ENCODE measurements at regions not wholly inside any gene's neighbourhood (a gene's known extent, or its start where the extent isn't known, plus 50 kb on each side); places are given as distances from the start of the nearest gene placed in this dataset.

DNA sequence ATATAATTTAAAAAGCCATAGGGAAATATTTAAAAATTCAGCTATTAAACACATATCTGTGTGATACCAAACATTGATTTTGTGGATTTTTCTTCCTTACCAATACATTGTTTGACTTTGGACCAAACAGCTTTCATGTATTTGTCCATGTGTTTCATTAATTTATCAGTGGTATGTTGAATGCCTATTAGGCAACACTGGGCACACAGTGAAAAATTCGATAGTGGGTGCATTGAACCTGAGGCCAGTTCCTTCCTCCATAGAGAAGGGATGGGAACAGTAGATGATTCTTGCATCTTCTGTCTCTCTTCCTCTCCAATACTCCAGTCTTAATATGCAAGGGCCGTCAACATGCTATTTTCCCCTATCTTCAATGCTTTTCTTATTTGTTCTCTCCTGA lies 110.2 kb upstream of the NR3C1 start:
- H3K9ac ChIP-seq (ENCODE audit: insufficient read depth in 1 of 2, low read depth in 2 of 2, low read length in 2 of 2), result no peak overlapping the region
- BruUV-seq (replicated peaks), result no TSS peak
- FAIRE-seq (no peak), ATAC-seq (no peak), DNase-seq (ENCODE audit: extremely low read depth in 1 of 4, low spot score in 3 of 4) (no peak)
- CTCF ChIA-PET (ENCODE audit: low intra/inter-chr PET ratio), result no interaction called here
- no peaks in the 10 kb centered on the region for H3K27me3 ChIP-seq (ENCODE audit: control insufficient read depth in 2 of 2, insufficient read depth in 2 of 2, low read length in 2 of 2)
- no peak overlapping the region for H3K4me2 ChIP-seq (ENCODE audit: insufficient read depth, low read length)
- H3K27ac ChIP-seq (ENCODE audit: extremely low read depth, low read depth, low read length), result no peak overlapping the region
- in situ Hi-C loops (cut with MboI), result no loop called here
- no peak overlapping the region for H3K4me3 ChIP-seq
- H3K4me1 ChIP-seq (replicated peaks in 1 of 2; ENCODE audit: control insufficient read depth in 2 of 2, insufficient read depth in 2 of 2, low read length in 2 of 2), result no peaks in the 10 kb centered on the region
- H3K9me1 ChIP-seq (ENCODE audit: control insufficient read depth, insufficient read depth, low read length), result no peaks in the 10 kb centered on the region
- WGBS (ENCODE audit: insufficient coverage, low coverage, missing lambda C conversion rate), result 0% methylated on average over 2 of the region's 2 CpGs
- H3K79me2 ChIP-seq (ENCODE audit: control insufficient read depth, insufficient read depth, low read length), result no peaks in the 10 kb centered on the region
- POLR2A ChIA-PET, result interaction anchor here (1.4 kb wide), 1 partner anchor 12 kb away, joined by 4 read pairs; no protein-coding TSS in a partner anchor
- H2AFZ ChIP-seq (ENCODE audit: low read depth, low read length), result no peak overlapping the region
- no peaks in the 10 kb centered on the region for H3K9me3 ChIP-seq (replicated peaks; ENCODE audit: control insufficient read depth, insufficient read depth, low read depth, low read length)
- intact Hi-C loops (cut with micrococcal nuclease), result no loop called here
- no peaks in the 10 kb centered on the region for H3K36me3 ChIP-seq (ENCODE audit: control insufficient read depth, insufficient read depth, low read length)
- no peaks in the 10 kb centered on the region for H4K20me1 ChIP-seq (replicated peaks; ENCODE audit: control insufficient read depth, insufficient read depth, low read length)
- TF ChIP-seq GTF3C2 (IDR thresholded peaks at IDR 0.05; ENCODE audit: borderline replicate concordance, extremely low read depth, insufficient read length) (no peak), LCOR (CRISPR knock-in tag; IDR thresholded peaks at IDR 0.05) (no peak), TSHZ1 (CRISPR knock-in tag; IDR thresholded peaks at IDR 0.05) (no peak), ZNF785 (CRISPR knock-in tag; IDR thresholded peaks at IDR 0.05) (no peak), CBFA2T2 (conservative IDR thresholded peaks at IDR 0.05) (no peak), ZNF551 (CRISPR knock-in tag; IDR thresholded peaks at IDR 0.05) (no peak), HEY1 (CRISPR knock-in tag; IDR thresholded peaks at IDR 0.05; ENCODE audit: borderline replicate concordance) (no peak), CHD4 (IDR thresholded peaks at IDR 0.05; ENCODE audit: insufficient read depth, insufficient replicate concordance, low read depth, low read length, poor library complexity, severe bottlenecking) (no peak), NCOA6 (IDR thresholded peaks at IDR 0.05) (no peak), KLF16 (IDR thresholded peaks at IDR 0.05) (no peak), SMARCC2 (IDR thresholded peaks at IDR 0.05; ENCODE audit: low read depth) (no peak)
- TF ChIP-seq, protein P1, sequence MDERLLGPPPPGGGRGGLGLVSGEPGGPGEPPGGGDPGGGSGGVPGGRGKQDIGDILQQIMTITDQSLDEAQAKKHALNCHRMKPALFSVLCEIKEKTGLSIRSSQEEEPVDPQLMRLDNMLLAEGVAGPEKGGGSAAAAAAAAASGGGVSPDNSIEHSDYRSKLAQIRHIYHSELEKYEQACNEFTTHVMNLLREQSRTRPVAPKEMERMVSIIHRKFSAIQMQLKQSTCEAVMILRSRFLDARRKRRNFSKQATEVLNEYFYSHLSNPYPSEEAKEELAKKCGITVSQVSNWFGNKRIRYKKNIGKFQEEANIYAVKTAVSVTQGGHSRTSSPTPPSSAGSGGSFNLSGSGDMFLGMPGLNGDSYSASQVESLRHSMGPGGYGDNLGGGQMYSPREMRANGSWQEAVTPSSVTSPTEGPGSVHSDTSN (CRISPR knock-in tag; IDR thresholded peaks at IDR 0.05; ENCODE audit: low read depth), result no peak
- TF ChIP-seq, protein P1 (tag; conservative IDR thresholded peaks at IDR 0.05; ENCODE audit: low read depth), result no peak
- TF ChIP-seq, protein P2, sequence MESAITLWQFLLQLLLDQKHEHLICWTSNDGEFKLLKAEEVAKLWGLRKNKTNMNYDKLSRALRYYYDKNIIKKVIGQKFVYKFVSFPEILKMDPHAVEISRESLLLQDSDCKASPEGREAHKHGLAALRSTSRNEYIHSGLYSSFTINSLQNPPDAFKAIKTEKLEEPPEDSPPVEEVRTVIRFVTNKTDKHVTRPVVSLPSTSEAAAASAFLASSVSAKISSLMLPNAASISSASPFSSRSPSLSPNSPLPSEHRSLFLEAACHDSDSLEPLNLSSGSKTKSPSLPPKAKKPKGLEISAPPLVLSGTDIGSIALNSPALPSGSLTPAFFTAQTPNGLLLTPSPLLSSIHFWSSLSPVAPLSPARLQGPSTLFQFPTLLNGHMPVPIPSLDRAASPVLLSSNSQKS (CRISPR knock-in tag; IDR thresholded peaks at IDR 0.05), result no peak

Measured in K562 (cell line).